ENCODE measurements at regions not wholly inside any gene's neighbourhood (a gene's known extent, or its start where the extent isn't known, plus 50 kb on each side); places are given as distances from the start of the nearest gene placed in this dataset.
"Not testable (repeated sequence)": the region's sequence is repeated elsewhere in the genome, so short reads cannot be mapped to it uniquely, and the experiment has no call there.

DNA sequence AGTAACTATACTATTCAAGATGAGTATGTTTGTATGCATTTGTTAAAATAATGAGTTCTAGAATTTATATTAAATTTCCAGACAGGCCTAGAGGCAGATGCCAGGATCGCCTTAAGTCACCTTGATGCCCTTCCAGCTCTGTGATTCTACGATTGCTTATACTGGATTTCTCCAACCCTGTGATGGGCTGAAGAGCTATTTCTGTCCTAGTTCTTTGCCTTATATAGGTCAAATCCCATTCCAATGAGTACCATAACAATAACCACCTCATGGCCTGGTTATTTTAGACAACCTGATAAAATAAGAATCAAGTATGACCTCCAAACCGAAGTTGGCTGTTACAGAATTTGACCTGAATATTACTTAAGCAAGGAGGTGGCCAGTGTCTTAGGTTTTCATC, 79.8 kb upstream of the BLID start:
- DNase-seq: no peak

GRCh38 chr11:122193881-122194480, 78.0 kb upstream of the BLID start:
- not testable (repeated sequence) for DNase-seq

GRCh38 chr11:122193457-122193856, 77.4 kb upstream of the BLID start:
- DNase-seq: no peak

GRCh38 chr11:122192634-122193255, 76.7 kb upstream of the BLID start:
- DNase-seq: no peak

- DNase-seq: no peak
These were observed 74.8 kb upstream of the BLID start for GRCh38 chr11:122190768-122191167.

DNA sequence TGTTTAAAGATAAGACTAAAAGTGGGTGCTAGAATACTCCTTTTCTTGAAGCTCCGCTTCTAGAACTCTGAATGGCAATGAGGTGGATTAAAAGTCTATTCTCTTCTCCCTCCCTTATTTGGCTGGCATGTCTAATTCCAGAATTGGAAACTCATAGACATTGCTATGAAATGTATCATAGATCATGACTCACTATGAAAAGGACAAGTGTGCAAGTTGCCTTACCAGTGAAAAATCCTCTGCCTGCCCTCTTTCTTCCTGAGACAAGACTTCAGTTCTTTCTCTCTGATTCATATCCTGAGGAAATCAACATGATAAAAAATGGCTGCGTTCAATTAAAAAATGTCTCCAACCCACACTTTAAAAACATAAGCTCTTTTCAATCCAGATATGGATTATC, 73.2 kb upstream of the BLID start:
- no peak for DNase-seq

- DNase-seq: no peak
These were observed 71.6 kb upstream of the BLID start for GRCh38 chr11:122187373-122188165.

- no peak for DNase-seq
These were observed 70.5 kb upstream of the BLID start for GRCh38 chr11:122186439-122187080.

DNA sequence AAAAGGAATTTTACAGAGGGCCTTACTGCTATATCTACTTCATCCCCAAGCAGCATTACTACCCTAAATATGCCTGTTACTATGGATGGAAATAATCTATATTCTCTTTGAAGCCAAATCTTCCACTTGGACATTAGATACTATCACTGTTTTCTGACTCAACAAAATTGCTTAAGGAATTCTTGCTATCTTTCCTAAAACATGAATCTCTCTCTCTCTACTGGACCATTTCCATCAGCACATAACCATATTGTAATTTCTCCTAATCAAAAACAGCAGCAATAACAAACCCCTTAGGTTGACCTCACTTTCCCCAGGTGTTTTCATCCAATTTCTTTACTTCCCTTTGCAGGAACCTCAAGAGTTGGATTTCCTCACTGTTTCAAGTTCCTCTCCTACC, 67.9 kb upstream of the BLID start:
- DNase-seq: no peak

- DNase-seq: no peak
These were observed 65.9 kb upstream of the BLID start for GRCh38 chr11:122181893-122182292.

DNA sequence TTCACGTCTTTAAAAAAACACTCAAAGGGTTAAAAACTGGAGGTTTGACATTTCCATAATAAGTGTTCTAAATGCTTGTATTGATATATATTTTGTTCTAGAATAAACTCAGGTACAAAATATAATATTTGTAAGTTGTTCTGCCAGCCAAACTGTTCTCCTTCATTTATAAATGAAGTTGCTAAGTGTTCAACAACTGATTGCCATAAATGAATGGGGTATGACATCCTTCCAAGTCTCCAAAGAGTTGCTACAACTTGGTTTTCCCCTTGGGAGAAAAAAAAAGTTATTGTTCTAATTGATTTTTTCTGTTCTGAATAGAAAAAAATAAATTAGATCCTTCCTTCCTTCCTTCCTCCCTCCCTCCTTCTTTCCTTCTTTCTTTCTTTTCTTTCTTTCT, 65.4 kb upstream of the BLID start:
- DNase-seq: no peak

GRCh38 chr11:122179961-122180834, 64.2 kb upstream of the BLID start:
- DNase-seq: no peak

DNA sequence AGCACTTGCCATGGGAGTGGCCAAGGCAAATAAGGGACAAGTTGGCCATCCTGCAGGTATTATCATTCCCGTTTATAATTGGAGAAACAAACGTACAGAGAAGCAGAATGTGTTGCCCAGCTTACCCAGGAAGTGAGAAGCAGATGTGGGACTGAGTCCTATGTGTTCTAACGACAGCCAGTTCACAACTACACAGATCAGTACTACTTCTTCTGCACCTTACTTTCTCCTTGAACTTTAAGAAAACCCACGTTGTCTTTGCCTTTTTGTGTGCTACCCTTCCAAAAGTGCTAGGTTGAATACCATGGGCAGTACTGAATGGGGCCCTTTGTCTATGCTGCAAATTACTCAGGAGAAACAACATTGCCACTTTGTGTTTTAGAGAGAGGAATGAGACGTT, 62.8 kb upstream of the BLID start:
- DNase-seq: no peak

- DNase-seq: no peak
These were observed 61.2 kb upstream of the BLID start for GRCh38 chr11:122177238-122177637.

DNA sequence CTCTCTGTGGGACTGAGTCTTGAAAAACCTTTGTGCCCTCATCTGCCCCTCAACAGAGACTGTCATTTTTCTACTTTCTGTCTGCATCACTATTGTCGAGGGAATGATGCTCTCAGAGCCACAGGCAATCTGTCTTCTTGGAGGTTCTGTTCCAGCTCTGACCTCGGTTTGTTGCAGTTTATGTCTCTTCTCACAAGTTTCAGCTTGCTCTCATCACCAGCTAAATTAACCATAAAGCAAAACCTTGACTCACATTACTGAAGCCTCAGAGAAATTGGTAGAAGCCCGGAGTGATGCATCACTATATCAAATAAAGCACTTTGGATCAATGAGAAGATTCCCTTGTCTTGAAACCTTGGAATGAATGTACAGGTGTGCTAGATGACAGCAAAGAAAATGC, 60.6 kb upstream of the BLID start:
- DNase-seq: no peak

GRCh38 chr11:122175306-122175705, 59.3 kb upstream of the BLID start:
- no peak for DNase-seq

- no peak for DNase-seq
These were observed 57.6 kb upstream of the BLID start for GRCh38 chr11:122173587-122173986.

- DNase-seq: no peak
These were observed 57.0 kb upstream of the BLID start for GRCh38 chr11:122173074-122173450.

- no peak for DNase-seq
These were observed 56.5 kb upstream of the BLID start for GRCh38 chr11:122172352-122173073.

DNA sequence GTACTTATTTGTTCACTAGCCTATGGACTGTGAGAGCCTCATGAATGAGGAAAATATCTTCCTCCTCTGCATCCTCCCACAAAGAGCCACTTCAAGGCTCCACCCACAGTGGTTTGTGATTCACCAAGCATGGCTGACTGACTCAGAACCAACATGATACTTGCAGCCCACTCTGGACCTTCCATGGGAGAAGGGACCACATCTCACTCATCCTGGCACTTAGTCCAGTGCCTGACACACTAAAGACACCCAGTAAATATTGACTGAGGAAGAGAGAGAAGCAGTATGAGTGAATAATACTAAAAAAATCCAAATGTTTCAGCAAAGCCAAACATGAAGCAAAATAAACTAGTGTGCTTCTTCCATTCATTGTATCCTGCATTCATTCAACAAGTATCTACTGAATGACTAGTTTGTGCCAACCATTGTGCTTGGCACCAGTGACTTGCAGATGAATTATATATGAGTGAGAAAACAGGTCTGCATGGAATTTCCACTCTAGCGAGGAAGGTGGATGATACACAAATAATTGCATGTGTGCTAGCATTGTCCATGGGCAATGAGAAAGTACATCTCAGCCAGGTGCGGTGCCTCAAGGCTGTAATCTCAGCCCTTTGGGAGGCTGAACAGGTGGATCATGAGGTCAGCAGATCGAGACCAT, 54.9 kb upstream of the BLID start:
- DNase-seq: no peak

DNA sequence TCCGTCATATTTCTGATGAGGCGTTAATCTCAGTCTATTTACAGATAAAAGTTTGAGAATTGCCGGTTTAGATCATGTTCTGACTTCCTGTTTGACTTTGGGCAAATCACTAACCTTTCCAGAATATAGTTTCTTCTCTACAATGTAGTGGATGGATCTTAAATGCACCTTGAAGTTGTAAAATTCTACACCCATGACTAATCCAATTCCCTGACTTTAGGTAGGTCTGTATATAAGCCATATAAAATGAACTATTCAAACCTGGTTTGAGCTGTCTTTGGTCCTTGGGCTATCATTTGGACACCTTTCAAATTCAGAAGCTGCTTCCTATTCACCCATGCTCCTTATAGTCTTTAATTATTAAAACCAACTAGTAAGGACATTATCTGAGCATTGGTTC, 52.2 kb upstream of the BLID start:
- DNase-seq: no peak

DNA sequence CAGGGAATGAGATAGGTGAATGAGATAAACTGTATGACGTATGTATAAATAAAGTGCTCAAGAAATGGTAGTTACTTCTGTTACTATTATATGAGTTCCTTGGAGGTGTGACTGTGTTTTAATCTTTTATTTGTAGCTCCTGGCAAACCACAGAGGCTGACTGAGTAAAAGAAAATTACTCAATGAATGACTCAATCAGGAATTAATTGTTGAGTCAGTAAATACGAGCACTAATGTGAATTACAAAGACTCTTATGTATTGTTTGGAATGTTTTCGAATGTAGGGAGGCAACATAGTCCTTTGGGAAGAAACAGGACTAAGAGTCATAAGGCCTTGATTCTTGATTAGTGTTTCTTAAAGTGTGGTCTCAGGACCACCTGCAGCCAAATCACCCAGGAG, 51.1 kb upstream of the BLID start:
- DNase-seq: no peak

Measured in NCI-H1048 (cell line).